ENCODE measurements at regions not wholly inside any gene's neighbourhood (a gene's known extent, or its start where the extent isn't known, plus 50 kb on each side); places are given as distances from the start of the nearest gene placed in this dataset.

DNA sequence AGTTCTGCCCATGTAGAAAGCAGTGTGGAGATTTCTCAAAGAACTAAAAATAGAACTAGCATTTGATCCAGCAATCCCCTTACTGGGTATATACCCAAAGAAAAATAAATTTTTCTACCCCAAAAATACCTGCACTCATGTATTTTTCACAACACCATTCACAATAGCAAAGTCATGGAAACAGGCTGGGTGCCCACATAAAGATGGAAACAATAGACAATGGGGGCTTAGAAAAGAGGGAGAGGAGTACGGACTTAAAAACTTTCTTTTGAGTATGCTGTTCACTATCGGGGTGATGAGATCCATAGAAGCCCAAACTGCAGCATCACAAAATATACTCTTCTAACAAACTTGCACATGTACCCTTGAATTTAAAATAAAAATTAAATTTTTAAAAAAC is 345.1 kb upstream of the CCDC54 start:
- no peak for DNase-seq (ENCODE audit: extremely low read depth, low read depth)
- TF ChIP-seq, protein P1, sequence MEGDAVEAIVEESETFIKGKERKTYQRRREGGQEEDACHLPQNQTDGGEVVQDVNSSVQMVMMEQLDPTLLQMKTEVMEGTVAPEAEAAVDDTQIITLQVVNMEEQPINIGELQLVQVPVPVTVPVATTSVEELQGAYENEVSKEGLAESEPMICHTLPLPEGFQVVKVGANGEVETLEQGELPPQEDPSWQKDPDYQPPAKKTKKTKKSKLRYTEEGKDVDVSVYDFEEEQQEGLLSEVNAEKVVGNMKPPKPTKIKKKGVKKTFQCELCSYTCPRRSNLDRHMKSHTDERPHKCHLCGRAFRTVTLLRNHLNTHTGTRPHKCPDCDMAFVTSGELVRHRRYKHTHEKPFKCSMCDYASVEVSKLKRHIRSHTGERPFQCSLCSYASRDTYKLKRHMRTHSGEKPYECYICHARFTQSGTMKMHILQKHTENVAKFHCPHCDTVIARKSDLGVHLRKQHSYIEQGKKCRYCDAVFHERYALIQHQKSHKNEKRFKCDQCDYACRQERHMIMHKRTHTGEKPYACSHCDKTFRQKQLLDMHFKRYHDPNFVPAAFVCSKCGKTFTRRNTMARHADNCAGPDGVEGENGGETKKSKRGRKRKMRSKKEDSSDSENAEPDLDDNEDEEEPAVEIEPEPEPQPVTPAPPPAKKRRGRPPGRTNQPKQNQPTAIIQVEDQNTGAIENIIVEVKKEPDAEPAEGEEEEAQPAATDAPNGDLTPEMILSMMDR (IDR thresholded peaks at IDR 0.05; ENCODE audit: low read depth, low read length), result no peak

DNA sequence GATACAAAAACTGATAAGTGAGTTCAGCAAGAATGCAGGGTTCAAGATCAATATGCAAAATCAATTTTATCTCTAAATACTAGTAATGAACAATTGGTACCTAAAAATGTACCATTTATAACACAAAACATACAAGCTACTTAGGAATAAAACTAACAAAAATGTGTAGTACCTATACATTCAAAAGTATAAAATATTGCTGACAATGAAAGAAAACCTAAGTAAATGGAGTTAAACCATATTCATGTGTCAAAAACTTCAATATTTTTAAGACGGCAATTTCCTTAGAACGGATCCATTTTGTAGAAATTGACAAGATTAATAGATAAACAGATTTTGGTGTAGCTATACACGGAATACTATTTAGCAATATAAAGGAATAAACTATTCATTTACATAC is 343.1 kb upstream of the CCDC54 start:
- TF ChIP-seq, protein P1 (IDR thresholded peaks at IDR 0.05; ENCODE audit: low read depth, low read length), result no peak
- no peak for DNase-seq (ENCODE audit: extremely low read depth, low read depth)

DNA sequence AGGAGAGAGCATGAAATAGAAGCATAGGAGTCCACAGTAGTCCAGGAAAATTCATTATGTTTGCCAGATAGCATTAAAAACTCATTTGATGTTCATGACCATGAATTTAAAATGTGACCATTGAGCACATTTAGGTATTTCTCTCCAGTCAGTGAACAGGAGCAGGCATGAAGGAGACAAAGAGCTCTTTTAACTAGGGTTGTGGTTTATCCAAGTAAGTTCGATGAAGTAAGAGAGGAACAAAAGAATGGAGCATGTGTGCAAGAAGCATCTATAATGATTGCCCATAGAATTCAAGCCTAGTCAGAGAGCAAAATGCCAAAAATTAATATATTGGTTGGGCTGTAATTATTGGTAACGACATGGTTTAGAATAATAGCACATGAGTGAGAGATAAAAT is 342.1 kb upstream of the CCDC54 start:
- DNase-seq (ENCODE audit: extremely low read depth, low read depth), result no peak
- TF ChIP-seq, protein P1 (IDR thresholded peaks at IDR 0.05; ENCODE audit: low read depth, low read length), result no peak

DNA sequence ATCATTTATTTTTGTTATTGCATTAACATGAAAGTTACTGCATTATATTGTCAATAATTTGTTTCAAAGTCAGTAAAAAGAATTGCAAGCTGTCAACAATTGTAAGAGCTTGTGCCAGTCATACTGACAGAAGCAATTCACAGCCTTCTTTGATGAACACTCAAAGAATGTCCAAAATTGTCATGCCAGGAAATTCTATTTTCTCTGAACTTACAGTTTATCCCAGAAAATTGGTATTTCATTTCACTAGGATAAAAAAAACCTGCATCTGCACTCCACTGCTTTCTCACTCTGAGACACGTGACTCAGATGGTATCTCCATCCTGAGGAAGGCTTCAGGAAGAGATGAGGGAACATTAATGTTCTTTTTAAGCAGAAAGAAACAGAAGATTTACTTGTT is 332.6 kb upstream of the CCDC54 start:
- TF ChIP-seq, protein P1 (IDR thresholded peaks at IDR 0.05; ENCODE audit: low read depth, low read length), result no peak
- DNase-seq (ENCODE audit: extremely low read depth, low read depth), result no peak

DNA sequence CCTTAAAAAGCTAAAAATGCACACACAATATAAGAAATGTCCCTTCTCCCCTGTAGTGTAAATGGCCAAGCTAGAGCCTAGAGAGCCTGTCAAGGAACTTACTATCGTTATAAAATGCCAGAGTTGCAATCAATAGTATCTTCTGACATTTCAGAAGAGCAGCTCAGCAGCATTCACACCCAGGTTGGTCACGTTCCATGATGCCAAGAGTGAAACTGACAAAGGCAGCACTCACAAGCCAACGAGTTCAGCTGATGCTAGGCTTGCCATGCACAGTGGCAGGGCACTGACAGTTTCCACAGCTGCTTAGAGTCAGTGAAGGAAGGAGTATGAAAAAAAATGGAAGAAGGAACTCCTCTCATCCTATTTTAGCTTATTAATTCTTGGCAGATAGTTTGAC is 331.4 kb upstream of the CCDC54 start:
- TF ChIP-seq, protein P1 (IDR thresholded peaks at IDR 0.05; ENCODE audit: low read depth, low read length), result no peak
- no peak for DNase-seq (ENCODE audit: extremely low read depth, low read depth)

DNA sequence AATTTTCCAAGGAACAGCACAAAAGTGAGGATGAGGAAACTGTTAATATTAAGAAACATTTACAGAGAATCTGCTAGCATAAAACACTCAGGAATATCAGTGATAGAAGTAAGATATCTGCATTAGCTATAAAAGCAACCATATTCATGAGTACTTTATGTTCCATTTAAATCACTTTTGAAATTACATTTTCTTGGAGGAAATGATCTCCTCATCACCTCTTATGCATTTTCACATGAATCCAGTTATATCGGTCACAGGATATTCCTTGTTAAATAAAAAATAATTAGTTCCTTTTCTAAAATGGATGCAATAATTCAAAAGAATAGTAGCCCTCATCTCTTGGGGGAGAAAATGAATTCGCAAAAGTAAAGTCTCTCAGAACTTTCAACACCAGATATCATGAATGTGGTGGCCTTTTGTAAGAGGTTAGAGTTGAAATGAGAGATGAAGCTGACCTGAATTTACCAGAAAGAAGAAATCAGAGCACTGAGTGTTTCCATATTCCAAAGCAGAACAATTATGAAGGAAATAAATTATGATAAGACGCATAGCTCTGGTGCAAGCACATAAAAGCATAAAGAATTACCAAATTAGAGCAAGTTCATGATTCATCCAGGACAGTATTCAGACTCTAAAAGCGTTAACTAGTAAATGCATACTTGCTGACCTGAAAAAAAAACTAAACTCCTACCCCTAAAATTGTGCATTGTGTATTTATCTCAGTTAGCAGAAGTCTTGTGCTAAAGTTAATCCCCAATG is 321.9 kb upstream of the CCDC54 start:
- TF ChIP-seq, protein P1 (IDR thresholded peaks at IDR 0.05; ENCODE audit: low read depth, low read length), result no peak
- no peak for DNase-seq (ENCODE audit: extremely low read depth, low read depth)

DNA sequence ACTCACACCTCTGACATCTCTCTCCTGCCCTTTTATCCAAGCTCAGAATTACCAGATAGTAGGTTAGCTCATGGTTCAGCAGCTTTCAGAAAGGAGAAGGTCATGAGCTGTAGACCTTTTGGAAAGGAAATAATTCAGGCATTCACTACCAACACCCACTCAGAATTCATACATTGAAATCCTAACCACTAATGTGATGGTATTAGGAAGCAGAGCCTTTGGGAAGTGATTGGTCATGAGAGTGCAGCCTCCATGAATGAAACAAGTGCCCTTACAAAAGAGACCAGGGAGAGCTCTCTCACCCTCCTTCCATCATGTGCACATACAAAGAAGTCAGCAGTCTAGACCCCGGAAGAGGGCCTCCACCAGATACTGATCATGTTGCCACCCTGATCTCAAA is 315.8 kb upstream of the CCDC54 start:
- TF ChIP-seq, protein P1 (IDR thresholded peaks at IDR 0.05; ENCODE audit: low read depth, low read length), result no peak
- DNase-seq (ENCODE audit: extremely low read depth, low read depth), result no peak
